GM19025 (cell line): ENCODE measurements at regions not wholly inside any gene's neighbourhood (a gene's known extent, or its start where the extent isn't known, plus 50 kb on each side); places are given as distances from the start of the nearest gene placed in this dataset.

Source experiments
- ATAC-seq: cut with Tn5 transposase; IDR thresholded peaks from one replicate; pipeline ENCODE4 v1.9.1; 2021; ENCODE audit warnings: mild to moderate bottlenecking, low read depth, moderate library complexity; ENCODE audit not compliant: unreplicated experiment

DNA sequence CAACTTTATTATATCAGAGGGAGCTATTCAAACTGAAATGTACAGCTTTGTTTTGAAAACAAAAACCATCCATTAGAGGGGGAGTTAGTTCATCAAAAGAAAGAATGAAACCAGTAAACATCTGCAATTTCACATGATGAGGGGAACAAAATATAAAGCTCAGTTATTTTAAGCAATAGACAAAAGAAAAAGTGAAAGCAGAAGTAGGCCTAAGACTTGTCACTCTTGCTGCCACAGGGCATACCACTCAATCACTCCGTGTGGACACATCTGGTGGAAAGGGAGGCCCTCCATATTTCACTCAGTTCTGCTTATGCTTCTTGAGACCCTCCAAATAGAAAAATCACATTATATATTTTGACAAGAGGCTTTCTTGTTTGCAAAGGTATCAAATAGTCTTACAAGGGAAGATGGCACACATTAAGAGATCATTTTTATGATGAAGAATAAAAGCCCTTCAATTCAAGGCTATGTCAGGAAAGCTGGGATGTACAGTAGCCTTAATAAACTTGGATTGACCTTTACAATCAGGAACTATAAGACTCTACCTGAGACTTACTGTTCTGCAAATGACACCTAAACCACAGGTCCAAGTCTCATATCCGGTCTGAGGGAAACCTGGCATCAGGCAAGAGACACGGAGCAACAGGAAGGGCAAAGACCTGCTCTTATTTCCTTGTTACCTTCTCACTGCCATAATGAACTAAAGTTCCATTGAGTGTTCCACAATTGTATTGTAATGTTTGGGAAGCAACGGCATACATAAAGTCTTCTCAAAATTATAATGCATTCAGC is 222.5 kb upstream of the GRIP1 start:
- peak; percentile 89 for ATAC-seq

DNA sequence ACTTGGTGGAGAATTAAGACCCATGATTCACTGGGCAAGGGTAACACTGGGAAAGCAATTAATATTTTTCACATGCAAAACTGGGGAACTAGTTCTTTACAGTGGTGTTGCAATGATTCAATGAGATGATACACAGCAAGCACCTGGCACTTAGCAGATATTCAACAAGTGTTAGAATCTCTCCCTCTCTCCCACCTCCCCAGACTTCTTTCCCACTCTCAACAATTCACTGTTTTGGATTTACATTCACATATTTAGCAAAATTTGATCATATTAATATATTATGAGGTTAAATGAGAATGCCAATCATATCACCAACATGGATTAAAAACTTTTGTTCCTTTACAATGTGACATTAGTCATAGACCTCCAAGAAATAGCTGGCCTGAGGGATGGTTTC is 223.1 kb upstream of the GRIP1 start:
- ATAC-seq, result no peak

DNA sequence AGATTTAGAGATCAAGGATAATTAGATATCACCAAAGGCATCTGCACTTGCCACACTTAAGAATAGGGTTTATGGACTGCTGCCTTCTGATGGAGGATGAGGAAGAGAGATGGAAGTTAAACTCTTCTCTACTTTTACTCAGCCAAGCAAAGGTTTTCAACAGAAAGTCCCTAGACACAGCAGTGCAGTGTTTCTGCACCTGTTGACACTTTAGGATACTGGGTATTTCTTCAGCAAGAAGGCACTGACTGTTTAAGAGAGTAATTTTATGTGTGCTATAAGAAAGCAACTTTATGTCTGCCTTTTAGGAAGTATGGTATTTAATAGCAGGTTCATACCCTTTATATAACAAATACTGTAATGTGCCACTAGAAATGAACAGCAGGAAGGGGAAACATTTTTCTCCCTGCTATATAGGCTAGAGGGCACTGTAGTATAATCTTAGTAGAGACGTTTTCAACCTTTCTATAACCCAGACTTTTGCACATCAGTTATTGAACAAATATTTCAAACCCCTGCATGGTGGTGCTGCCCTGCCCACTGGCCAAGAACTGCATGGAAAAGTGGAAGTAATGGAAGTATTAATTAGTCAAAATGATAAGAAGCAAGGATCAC is 225.0 kb upstream of the GRIP1 start:
- ATAC-seq, result no peak

DNA sequence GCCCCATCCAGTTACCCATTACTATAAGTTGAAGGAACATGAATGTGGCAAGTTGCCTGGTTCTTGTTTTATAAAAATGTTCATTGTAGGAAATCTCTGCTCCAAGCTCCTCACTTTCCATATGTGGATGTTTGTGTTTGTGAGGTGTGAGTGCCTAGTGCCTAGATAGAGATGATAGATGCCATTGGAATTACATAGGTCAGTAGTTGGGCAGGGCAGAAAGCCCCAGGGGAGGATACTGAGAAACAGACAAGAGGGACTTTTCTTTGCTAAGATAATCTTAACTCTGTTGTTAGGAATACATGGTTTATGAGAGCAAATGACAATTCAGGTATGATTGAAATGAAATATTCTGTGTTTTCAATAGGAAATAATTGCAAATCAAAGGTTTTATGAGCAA is 226.3 kb upstream of the GRIP1 start:
- no peak for ATAC-seq

DNA sequence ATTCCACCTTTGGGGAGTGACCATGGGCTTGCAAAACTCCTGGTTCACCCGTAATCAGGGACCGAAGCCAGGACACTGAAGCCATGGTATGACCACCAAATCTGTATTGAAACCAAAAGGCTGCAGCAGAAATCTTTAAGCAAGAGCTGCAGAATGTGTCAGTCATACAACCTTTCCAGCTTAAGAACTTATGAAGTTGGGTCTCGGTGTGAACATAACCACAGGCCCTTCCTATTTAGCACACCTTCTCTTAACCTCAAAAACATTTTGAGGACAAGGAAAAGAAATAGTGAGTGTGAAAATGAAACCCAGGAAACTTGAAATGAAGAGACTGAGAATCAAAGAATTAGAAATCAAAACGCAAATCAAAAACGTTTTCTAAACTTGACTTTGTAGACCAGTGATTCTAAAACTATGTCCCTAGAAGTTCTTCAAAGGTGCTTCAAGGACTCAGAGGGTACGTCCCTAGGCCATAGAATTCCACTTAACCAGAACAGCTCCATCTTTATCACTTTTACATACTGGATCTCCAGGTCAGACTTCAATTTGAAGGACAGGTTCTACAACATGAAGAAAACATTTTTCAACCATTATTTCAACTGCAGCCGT is 231.6 kb upstream of the GRIP1 start:
- no peak for ATAC-seq

DNA sequence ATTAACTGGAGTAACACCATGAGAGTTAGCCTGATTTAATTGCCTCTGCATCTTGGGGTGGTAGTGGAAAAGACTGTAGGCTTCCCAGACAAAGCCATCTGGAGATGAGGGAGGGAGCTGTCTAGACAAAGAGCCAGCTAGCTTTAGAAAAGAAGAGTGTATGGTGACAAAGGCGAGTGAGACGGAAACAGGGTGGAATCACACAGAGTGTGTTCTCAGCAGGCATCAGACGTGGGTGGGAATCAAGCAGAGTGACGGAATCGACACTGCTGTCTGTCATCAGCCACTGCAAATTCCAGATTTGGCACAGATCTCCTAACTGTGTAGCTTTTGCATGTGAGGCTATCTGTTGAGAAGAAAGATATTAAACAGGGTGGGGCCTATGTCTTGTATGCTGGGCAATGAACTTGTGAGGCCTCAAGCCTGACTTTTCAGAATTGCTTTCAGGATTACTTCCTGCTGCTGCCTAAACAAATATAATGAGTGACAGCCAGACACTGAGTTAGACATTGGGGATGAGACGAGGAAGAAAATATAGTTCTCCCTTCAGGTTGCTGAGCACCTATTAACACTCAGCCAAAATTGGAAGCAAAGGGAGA is 236.5 kb upstream of the GRIP1 start:
- no peak for ATAC-seq

DNA sequence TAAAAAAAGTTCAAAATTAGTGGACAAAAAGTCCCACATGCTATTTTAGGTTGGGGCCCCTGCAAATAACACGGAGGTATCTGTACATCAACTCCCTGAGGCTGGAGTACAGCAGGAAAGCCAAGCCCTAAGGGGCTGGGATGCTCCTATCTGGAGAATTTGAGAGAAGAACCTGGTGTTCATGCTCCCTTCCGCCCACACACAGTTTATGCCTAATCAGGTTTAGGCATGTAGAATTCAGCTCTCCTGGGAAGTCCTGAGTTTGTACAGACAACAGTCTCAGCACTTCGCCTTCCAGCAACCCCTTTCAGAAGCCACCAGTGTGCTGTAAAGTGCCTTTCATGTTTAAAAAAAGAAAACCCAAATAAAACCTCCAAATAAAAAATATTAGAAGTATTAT is 237.3 kb upstream of the GRIP1 start:
- ATAC-seq, result no peak

DNA sequence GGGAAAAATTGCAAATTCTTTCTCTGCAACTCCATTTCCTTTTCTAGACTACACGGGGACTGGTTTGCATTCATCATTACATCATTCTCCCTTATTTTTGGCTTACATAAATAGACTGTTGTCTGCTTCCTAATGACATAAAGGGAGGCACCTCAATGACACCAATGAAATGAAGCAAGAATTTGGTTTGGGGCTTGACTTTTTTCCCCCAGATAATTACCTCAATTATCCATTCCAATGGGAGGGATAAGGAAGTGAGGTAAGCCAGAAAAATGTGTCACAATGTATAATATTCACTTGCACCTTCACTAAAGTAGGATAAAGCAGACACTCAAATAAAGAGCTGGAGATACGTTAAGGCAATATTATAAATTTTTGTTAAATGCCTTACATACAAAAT is 240.6 kb upstream of the GRIP1 start:
- no peak for ATAC-seq

DNA sequence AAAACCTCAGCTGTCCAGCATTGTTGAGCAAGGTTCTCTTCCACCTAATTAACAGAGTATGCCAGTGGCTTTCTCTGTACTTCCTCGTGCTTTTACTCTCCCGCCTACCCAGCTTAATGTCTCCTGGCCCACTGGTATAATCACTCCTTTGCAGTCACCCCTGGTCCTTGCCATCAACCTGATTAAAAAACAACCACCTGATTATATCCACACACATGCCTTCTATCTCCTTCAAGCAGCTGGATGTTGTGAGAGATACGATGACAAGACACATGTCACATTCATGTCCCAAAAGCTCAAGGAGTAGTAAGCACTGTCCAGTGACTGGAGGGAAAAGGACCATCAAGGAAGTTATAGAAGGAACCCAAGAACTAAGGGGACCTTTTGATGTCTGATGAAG is 241.3 kb upstream of the GRIP1 start:
- ATAC-seq, result no peak

DNA sequence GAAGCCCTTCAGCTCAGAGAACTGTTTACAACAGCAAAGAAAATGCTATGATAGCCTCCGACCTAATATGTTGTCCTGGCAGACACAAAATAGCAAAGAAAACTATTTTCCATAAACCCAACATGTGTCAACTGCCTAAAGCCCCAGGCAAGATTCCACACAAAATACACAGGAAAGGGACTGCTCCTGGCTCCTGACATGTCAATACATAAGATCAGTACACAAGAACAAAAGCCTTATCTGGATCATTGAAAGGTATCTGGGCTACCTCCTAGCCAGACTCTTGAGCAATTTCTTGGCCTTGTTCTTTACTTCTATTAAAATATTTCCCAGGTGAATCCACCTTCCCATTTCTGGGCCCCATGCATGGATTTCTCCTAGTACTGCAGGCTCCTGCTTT is 242.3 kb upstream of the GRIP1 start:
- ATAC-seq, result no peak

DNA sequence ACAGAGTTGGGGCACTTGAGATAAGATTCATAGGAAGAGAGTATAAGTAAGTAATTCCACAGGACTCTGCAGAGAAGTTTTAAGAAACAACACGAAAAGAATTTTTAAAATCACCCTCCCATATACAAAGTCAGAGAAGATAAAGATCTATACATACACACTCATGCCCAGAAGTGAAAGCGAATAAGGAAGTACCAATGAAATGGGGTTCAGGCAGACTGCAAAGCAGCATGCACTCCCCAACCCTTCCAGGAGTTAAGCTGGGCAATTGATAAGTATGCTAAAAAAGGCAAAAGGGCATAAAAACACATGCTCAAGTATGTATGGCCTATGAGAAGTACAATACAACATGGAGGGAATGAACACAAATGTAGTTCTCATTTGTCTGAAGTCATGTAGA is 246.2 kb upstream of the GRIP1 start:
- no peak for ATAC-seq

DNA sequence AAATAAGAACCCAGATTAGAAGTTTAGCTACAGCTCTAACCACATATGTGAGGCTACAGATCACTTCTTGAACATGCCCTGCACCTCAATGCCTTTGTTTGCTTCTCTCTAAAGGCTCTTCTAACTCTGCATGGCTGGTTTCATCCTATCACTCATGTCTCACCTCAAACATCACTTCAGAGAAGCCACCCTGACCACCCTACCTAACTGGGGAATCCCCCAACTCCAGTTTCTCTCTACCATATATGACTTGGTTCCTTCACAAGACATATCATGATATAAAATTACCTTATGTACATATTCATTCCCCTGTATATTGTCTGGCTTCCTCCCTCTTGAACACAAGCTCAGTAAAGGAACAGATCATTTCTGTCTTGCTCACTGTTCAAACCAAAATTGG is 250.2 kb upstream of the GRIP1 start:
- no peak for ATAC-seq

DNA sequence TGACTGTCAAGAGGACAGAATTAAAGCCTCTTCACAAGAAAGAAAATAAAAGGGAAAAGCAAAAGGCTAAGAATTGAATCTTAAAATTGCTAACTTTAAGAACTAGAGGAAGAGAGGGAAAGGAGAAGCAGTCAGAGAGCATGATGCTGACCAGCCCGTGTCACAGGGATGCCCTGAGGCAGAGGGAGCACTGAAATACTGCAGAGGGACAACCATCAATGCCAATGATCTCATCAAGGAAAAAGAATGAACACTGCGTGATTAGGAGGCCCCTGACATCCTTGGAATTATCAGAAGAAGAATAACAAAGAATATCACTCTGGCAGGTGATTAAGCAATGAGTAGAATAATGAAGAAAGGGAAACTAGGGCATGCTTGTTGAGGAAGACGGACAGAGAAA is 252.2 kb upstream of the GRIP1 start:
- ATAC-seq, result no peak

DNA sequence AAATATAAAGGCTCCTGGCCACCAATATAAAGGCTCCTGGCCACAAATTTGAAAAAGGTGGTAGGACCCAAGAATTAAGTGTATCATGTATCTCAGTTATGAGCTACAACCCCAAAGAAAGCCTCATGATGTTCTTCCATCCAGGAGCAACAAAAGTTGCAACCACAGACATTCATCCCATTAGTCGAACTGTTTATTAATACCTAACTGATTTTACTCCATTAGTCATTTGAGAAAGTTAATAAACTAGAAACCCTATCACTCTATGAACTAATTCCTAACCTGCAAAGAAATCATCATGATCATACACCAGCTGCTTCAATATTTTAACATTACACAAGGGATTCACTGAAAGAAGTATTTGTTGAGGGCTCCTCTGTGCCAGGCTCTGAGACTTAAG is 253.2 kb upstream of the GRIP1 start:
- ATAC-seq, result no peak

DNA sequence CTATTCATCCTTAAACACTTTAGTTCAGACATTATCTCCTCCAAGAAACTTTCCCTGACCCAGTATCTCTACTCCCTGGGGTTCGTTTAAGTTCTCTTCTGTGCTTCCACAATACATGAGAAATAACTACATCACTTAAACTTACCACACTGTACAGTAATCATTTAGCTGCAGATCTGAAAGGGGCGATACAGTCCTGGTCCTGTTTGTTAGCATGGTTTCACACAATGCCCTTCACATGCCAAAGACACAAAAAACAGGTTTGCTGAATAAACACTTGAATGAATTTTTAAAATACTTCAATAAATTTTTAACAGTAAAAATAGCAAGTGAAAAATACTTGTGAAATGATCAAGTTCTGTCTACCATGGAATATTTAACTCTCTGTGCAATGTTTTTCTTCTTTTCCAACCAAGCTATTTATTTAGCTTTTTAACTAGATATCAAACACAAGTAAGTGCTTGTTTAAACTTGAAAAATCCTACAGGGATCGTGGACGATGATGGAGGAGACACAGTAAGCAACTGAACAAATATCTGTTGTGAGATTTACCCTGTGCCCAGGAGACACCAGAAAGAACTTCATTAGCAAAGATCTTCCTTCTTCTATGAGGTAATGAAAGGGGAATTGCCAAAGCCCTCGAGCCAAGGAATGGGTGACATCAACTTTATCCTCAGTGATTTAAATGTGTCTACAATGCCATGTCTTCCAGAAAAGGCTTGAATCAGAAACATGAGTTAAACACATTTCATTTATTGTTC is 255.6 kb upstream of the GRIP1 start:
- no peak for ATAC-seq

DNA sequence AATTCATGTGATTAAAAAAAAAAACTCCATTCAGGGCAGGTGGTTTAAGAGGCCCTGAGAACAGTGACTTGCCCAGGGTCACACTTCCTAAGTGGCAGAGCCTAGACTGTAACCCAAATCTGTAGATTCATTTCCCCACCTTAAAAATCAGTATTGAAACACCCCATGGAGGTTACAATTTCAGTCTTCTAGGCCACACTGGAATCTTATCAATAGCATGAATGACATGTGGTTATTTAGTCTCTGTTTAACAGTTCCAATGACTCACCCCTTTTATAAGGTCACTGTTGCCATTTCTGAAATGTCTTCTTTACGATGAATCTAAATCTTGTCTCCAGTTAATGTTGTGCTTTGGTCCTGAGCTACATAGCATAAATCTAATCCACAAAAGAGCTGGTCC is 262.3 kb upstream of the GRIP1 start:
- no peak for ATAC-seq

DNA sequence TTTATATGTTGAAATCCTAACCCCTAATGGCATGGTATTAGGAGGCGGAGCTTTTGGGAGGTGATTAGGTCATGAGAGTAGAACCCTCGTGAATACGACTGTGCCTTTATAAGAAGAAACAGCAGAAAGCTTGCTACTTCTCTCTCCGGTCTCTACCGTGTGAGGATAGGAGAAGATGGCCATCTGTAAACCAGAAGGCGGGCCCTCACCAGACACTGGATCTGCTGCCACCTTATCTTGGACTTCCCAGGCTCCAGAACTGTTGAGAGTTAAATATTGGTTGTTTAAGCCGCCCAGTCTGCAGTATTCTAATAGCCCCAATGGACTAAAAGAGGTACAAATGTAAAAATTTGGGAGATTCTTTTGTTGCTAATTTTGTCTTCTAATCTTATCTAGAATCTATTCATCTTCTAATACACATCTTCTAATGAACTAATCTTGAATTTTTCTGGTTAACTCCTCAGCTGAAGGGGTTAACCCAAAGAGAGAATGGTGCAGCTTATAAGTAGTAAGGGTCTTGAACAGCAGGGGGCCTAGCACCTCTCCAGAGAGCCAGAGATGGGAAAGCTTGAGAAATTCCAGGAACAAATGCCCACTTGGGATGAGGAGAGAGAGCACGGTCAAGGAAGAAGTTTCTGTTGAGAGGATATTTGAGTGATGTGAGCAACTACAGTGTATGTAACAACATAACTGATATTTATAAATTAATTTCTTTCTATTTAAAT is 264.0 kb upstream of the GRIP1 start:
- ATAC-seq, result no peak

DNA sequence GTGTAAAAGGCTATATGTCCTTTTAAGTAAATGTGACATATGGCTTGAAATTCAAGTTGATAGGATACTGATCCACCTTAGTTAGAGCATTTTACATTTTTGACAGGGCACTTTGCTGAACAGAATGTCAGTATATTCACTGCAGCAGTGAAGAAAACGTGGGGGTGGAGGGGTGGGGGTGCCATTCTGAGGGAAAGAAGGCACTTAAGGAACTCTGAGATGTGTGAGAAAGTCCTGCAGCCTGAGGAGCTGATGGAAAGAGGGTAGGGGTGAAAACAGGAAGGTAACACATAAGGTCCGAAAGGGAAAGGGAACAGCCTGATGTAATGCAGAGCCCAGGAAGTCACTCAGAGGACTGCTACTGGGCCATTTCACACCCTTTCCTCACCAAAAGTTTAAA is 265.5 kb upstream of the GRIP1 start:
- ATAC-seq, result no peak

DNA sequence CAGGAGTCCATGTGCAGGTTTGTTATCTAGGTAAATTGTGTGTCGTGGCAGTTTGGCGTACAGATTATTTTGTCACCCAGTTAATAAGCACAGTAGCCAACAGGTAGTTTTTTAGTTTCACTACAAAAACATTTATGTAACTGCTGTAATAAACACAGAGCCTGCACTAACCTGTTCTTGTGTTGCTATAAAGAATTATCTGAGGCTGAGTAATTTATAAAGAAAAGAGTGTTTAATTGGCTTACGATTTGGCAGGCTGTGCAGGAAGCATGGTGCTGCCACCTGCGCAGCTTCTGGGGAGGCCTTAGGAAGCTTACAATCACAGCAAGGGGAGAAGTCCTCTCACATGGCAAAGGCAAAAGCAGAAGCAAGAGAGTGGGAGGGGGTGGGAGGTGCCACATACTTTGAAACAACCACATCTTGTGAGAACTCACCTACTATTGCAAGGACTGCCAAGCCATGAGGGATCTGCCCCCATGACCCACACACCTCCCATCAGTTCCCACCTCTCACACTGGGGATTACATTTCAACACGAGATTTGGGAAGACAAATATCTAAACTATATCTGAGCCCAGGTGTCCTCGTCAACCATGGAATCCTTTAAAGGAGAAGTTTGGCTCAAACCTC is 266.4 kb upstream of the GRIP1 start:
- no peak for ATAC-seq

DNA sequence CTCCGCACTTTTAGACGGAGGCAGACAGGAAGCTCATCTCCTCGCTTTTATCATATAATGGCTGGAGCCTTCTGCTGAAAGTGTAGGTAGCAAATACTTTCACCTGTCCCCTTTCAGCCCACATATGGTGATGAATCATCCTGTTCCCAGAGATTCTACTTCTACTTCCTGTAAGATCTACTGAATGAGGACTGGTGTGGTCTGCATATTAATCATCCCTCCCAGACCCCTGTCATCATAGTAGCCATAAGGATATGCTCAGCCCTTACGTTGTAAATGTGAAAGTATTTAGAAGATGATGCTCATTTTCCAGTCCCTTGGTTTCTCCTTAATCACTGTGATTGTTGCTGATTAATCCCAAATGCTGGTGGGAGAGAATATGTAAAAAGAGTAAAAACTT is 268.2 kb upstream of the GRIP1 start:
- ATAC-seq, result no peak
